ENCODE measurements at regions not wholly inside any gene's neighbourhood (a gene's known extent, or its start where the extent isn't known, plus 50 kb on each side); places are given as distances from the start of the nearest gene placed in this dataset.

DNA sequence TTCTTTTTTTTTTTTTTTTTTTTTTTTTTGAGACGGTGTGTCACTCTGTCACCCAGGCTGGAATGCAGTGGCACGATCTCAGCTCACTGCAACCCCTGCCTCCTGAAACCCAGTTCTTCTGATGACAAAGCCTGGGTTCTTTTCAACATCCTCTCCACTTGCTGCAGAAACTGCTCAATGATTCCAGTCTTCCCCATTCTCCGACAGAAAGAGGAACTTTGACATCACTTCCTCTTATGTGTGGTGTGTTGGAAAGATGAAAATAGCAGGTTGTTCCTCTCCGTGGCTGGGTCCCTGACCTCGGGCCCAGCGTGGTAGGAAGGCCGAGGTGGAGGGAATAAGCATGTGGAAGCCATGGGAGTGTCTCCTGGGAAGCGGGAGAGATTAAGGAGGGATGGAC lies 198.4 kb downstream of the PHETA1 start:
- no peak for DNase-seq
- Mint-ChIP-seq H3K4me1 (peaks cover 4 to 14% (median 8%) of the 10 kb centered on the region in 4 donors), H3K4me3 (peak overlapping the region in 1 of 10 donors; percentile 45), H3K9me3 (no peaks in the 10 kb centered on the region), H3K36me3 (no peaks in the 10 kb centered on the region), H3K27ac (peak overlapping the region in 1 of 10 donors; percentile 88), H3K27me3 (peaks cover 2 to 10% (median 7%) of the 10 kb centered on the region in 5 donors)
- POLR2A ChIA-PET, result interaction anchor here (0.7 kb wide), 1 partner anchor 1782 kb away, joined by 3 read pairs; no protein-coding TSS in a partner anchor
- ATAC-seq, result no peak

DNA sequence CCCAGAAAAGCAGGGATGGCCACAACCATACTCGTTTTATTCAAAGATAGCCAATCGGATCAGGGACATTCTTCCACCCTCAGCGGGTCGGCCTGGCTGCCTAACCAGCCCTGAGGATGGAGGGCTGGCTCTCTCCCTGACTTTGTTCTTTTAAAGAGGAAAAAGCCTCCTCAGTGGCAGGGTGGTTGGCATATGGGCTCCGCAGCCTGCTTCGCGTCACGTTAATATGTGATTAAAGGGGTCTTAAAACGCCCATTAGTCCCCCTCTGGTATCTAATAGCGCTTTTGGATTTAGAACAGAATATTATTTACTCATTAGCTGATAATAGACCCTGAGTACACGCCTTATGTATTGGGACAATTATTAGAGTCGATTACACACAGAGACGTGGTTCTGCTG lies 199.4 kb downstream of the PHETA1 start:
- Mint-ChIP-seq H3K4me3 (no peak overlapping the region), H3K27me3 (peaks cover 0 to 10% (median 7%) of the 10 kb centered on the region in 5 donors), H3K36me3 (no peaks in the 10 kb centered on the region), H3K27ac (no peak overlapping the region), H3K9me3 (no peaks in the 10 kb centered on the region), H3K4me1 (peaks cover 4 to 10% (median 8%) of the 10 kb centered on the region in 4 donors)
- POLR2A ChIA-PET, result interaction anchor here (0.6 kb wide), 1 partner anchor 381 kb away, joined by 4 read pairs; no protein-coding TSS in a partner anchor
- DNase-seq (no peak), ATAC-seq (no peak)

DNA sequence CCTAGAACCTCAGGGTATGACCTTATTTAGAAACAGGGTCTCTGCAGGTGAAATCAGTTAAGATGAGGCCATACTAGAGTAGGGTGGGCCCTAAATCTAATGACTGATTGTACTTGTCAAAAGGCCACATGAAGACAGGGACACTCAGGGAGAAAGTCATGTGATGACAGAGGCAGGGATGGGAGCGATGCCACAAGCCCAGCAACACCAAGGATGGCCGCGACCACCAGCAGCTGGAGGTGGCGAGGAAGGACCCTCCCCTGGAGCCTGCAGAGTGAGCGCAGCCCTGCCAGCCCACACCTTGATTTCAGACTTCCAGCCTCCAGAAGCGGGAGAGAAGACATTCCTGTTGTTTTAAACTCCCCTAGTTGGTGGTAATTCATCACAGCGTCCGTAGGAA lies 199.9 kb downstream of the PHETA1 start:
- Mint-ChIP-seq H3K36me3 (no peaks in the 10 kb centered on the region), H3K4me1 (peaks cover 4 to 10% (median 8%) of the 10 kb centered on the region in 4 donors), H3K27me3 (peaks cover 0 to 10% (median 7%) of the 10 kb centered on the region in 5 donors), H3K9me3 (no peaks in the 10 kb centered on the region), H3K4me3 (no peak overlapping the region), H3K27ac (no peak overlapping the region)
- DNase-seq (no peak), ATAC-seq (no peak)
- POLR2A ChIA-PET, result no interaction called here

DNA sequence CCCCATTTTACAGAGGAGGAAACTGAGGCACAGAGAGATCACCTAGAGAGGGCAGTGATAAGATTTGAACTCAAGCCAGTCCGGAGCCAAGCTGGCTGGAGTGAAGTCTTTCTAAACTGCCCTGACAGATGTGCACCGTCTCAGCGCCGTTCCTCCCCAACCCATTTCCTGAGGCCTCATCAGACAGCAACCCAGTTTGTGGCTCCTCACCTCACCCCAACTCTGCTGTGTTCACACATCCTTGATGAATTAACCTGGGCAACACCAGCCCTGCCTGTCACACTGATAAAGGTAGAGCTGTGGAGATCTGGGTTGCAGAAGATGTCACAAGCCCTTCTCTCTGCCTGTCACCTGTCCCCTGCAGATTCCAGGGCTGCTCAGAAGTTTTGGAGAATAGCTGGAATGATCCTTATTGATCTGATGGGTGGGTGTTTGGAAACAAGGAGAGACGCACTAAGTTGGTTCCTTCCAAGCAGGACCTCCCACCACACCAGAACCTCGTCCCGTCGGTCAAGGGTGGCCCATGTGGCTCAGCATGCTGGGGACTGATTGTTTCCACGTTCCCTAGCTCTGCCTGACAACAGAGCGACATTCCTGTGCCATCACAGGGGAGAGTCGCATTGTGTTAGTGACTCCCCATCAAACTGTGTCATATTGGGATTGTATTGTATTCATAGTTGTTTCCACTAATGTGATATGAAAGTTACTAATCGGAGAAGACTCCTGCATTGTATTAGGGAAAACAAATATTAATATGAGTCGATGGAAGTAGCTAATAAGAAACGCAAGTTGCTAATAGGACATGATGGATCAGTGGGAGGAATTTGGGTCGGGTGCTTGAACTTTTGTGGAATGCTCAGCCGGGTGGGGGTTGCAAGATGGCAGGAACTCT lies 200.6 kb downstream of the PHETA1 start:
- POLR2A ChIA-PET, result no interaction called here
- Mint-ChIP-seq H3K36me3 (no peaks in the 10 kb centered on the region), H3K9me3 (no peaks in the 10 kb centered on the region), H3K27ac (peak overlapping the region in 1 of 10 donors; percentile 51), H3K27me3 (peaks cover 0 to 9% (median 7%) of the 10 kb centered on the region in 5 donors), H3K4me1 (peaks cover 4 to 10% (median 8%) of the 10 kb centered on the region in 4 donors), H3K4me3 (peak overlapping the region in 1 of 10 donors; percentile 5)
- ATAC-seq (no peak), DNase-seq (no peak)

DNA sequence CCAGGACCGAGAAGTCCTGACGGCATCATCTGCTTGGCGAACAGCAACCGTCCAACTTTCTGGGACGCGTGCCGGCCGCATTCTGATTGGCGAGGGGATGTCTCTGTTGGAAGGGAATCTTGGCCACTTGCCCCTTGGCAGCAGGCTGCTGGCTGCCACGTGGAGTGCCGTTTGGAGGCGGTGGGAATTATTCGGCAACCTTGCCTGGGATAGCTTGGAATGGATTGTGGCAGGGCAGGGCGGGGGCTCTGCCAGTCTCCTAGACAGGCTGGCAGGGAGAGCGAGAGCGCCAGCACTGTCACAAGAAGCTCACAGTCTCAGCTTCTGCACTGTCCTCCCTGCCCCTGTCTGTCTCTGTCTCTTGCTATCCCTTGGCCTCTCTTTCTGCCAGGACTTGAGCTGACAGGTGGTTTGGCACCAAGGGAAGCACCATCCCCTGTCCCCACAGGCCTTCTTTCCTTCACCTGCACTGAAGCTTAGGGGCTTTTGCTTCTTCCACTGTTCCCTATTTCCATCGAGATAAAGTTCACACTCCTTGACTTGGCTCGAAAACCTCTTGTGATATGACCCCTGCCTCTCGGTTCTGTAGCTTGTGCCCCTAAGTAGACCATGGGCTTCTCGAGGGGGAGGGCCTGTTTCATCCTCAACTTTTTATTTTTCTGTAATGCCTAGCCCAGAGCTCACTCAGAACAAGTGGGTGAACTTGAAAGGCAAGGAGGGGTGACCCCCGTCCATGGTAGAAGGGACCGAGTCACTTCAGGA lies 201.9 kb downstream of the PHETA1 start:
- Mint-ChIP-seq H3K27me3 (peaks cover 0 to 9% (median 7%) of the 10 kb centered on the region in 5 donors), H3K36me3 (no peaks in the 10 kb centered on the region), H3K27ac (peak overlapping the region in 1 of 10 donors; percentile 51), H3K4me3 (no peak overlapping the region), H3K4me1 (peaks cover 4 to 10% (median 8%) of the 10 kb centered on the region in 4 donors), H3K9me3 (no peaks in the 10 kb centered on the region)
- ATAC-seq (no peak), DNase-seq (no peak)
- POLR2A ChIA-PET, result interaction anchor here (0.5 kb wide), 1 partner anchor 131 kb away, joined by 3 read pairs; no protein-coding TSS in a partner anchor

DNA sequence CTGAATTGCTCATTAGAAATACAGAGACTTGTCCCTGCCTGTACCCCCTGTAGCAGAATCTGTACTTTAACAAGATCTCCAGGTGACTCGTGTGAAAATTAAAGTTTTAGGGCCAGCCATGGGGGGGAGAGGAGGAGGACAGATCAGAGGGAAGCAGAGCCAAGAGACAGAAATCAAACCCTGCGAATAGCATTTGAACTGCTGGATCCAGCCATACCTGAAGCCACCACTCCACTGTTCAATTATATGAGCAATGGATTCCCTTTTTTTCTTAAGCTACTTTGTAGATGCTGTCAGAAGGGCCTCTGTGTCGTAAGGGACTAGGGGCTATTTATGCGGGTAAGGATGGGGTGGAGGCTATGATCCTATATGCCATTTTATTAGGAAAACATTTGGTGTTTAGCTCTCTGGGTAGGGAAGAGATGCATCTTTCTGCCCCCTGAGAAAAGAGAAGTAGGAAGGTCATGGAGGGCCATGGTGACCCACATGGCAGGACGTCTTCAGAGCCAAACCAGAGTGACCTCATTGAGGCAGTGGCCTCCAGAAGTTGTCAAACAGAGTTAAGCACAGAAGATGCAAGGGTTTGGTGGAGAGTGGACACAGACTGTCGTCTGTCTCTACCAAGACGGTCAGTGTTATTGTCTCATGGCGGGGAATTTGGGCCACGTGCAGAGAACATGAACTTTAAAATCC lies 203.9 kb downstream of the PHETA1 start:
- POLR2A ChIA-PET, result no interaction called here
- H3K27me3 Mint-ChIP-seq, result peaks cover 0 to 8% (median 3%) of the 10 kb centered on the region in 5 donors
- DNase-seq (no peak), ATAC-seq (no peak)
- H3K4me3 Mint-ChIP-seq, result no peak overlapping the region
- H3K27ac Mint-ChIP-seq, result peak overlapping the region in 1 of 10 donors; percentile 78
- peaks cover 0 to 6% (median 3%) of the 10 kb centered on the region in 4 donors for H3K4me1 Mint-ChIP-seq
- H3K36me3 Mint-ChIP-seq, result no peaks in the 10 kb centered on the region
- H3K9me3 Mint-ChIP-seq, result no peaks in the 10 kb centered on the region

DNA sequence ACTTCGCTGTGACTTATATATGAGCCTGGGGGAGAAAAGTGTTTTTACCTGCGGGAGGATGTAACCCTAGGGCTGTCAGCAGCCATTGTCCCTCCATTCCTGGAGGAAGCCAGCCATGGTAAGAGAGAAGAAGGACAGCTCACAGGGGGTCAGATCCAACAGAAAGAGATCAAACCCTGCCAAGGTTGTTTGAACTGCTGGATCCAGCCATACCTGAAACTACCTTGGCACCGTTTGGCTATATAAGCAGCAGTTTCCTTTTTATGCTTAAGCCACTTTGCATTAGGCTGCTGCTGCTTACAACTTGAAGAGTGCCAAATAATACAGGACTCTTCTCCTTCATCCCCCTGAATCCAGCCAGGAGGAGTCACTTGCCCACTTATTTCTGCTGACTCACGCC lies 205.5 kb downstream of the PHETA1 start:
- H3K36me3 Mint-ChIP-seq, result no peaks in the 10 kb centered on the region
- H3K9me3 Mint-ChIP-seq, result no peaks in the 10 kb centered on the region
- peak overlapping the region in 1 of 10 donors; percentile 22 for H3K27ac Mint-ChIP-seq
- H3K4me3 Mint-ChIP-seq, result no peak overlapping the region
- ATAC-seq (no peak), DNase-seq (no peak)
- peaks cover 0 to 6% (median 1%) of the 10 kb centered on the region in 4 donors for H3K4me1 Mint-ChIP-seq
- POLR2A ChIA-PET, result no interaction called here
- peaks cover 0 to 3% (median 0%) of the 10 kb centered on the region in 5 donors for H3K27me3 Mint-ChIP-seq

DNA sequence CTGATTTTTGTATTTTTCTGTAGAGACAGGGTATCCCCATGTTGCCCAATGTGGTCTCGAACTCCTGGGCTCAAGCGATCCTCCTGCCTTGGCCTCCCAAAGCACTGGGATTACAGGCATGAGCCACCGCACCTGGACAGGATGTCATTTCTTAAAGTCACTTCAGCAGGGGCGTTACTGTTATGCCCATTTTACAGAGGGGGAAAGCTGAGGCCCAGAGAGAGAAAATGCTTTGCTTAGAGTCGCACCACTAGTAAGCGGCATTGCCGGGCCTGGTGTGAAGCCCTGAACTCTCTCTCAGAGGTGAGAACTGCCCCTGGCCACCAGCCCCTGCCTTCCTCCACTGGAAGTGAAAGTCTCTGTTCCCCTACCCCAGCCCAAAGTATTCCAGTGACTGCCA lies 207.0 kb downstream of the PHETA1 start:
- peaks cover 0 to 3% (median 0%) of the 10 kb centered on the region in 5 donors for H3K27me3 Mint-ChIP-seq
- ATAC-seq, result no peak
- H3K4me1 Mint-ChIP-seq, result peaks cover 0 to 2% (median 0%) of the 10 kb centered on the region in 4 donors
- no peaks in the 10 kb centered on the region for H3K36me3 Mint-ChIP-seq
- no peak overlapping the region for H3K27ac Mint-ChIP-seq
- POLR2A ChIA-PET, result no interaction called here
- DNase-seq, result no peak
- no peak overlapping the region for H3K4me3 Mint-ChIP-seq
- no peaks in the 10 kb centered on the region for H3K9me3 Mint-ChIP-seq

DNA sequence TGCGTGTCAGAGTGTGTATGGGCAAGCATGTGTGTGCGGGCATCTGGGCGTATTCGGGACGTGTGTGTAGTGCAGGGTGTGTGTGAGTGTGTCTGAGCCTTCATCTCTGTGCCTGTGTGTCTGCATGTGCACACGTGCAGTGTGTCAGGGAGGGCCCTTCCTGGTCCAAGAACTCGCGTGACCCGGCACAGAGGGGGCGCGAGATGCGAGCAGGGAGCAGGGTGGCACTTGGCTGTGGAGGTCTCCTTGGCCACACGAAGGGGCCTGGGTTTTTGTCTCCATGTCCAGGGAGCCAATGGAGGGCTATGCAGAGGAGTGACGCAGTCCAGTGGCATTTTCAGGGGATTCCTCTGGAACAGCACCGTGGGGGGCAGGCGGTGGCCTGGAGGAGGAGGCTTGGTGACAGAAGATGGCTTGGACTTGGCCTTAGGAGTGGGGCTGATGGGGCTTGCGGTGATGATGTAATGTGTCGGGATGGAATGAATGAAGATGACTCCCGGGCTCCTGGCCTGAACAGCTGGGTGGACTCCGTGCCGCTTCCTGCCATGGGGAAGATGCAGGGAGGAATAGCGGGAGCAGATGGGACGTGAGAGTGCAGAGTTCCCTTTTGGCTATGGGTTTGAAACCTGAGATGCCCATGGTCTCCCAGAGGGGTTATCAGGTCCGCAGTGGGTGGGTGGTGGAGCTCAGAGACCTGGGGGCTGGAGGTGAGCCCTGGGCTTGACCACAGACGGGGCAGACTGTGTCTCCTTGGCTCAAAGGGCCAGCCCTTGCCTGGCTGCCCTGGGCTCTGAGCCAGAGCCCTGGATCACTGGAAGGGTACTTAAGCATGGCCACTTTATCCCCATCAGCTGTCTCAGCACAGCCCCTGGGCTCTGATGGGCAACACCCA lies 208.3 kb downstream of the PHETA1 start:
- peak overlapping the region in 3 of 10 donors; percentile 3 to 81 (median 48) for H3K27ac Mint-ChIP-seq
- peaks cover 0 to 2% (median 0%) of the 10 kb centered on the region in 4 donors for H3K4me1 Mint-ChIP-seq
- POLR2A ChIA-PET, result no interaction called here
- H3K27me3 Mint-ChIP-seq, result peaks cover 0 to 6% (median 0%) of the 10 kb centered on the region in 5 donors
- ATAC-seq (no peak), DNase-seq (no peak)
- H3K36me3 Mint-ChIP-seq, result no peaks in the 10 kb centered on the region
- H3K4me3 Mint-ChIP-seq, result no peak overlapping the region
- H3K9me3 Mint-ChIP-seq, result no peaks in the 10 kb centered on the region

DNA sequence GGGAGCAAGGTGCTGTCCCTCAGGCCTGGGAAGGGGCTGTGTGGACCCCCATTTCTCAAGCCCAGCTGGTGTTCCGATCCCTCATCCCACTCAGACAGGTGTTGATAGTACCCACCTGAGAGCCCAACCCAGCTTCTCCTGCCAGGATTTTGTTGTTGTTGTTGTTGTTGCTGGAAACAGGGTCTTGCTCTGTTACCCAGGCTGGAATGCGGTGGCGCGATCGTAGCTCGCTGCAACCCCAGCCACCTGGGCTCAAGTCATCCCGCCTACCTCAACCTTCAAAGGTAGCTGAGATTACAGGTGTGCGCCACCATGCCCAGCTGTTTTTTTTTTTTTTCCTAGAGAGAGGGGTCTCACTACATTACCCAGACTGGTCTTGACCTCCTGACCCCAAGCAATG lies 209.9 kb downstream of the PHETA1 start:
- Mint-ChIP-seq H3K9me3 (no peaks in the 10 kb centered on the region), H3K27me3 (peaks cover 0 to 6% (median 4%) of the 10 kb centered on the region in 5 donors), H3K27ac (no peak overlapping the region), H3K4me1 (peaks cover 0 to 2% (median 0%) of the 10 kb centered on the region in 4 donors), H3K4me3 (no peak overlapping the region), H3K36me3 (no peaks in the 10 kb centered on the region)
- ATAC-seq, result no peak
- POLR2A ChIA-PET, result interaction anchor here (0.6 kb wide), 1 partner anchor 90 kb away, joined by 4 read pairs; no protein-coding TSS in a partner anchor
- DNase-seq, result no peak

DNA sequence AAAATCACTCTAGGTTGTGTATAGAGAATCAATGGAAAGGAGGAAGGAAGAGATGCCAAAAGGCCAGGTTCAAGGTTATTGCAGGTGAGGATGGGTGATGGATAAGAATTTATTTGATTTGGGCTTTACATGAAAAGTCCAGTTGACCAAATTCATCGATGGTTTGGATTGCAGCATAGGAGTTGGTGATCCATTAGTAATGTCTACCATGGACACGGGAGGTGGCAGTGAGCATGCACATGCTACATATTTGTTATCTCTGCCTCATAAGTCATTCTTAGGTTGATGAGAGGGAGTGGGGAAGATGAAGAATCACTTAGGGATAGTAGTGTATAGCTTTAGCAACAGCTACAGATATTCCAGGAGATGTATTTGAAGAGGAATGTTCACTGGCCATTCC lies 211.4 kb downstream of the PHETA1 start:
- ATAC-seq, result no peak
- Mint-ChIP-seq H3K36me3 (no peaks in the 10 kb centered on the region), H3K9me3 (no peaks in the 10 kb centered on the region), H3K27ac (peak overlapping the region in 1 of 10 donors; percentile 1), H3K4me1 (peaks cover 0 to 5% (median 0%) of the 10 kb centered on the region in 4 donors), H3K4me3 (no peak overlapping the region), H3K27me3 (peaks cover 0 to 8% (median 4%) of the 10 kb centered on the region in 5 donors)
- no peak for DNase-seq
- POLR2A ChIA-PET, result no interaction called here

Measured in naive thymus-derived CD8-positive, alpha-beta T cell (primary cell).